NCI-H2196 (cell line): ENCODE measurements at regions not wholly inside any gene's neighbourhood (a gene's known extent, or its start where the extent isn't known, plus 50 kb on each side); places are given as distances from the start of the nearest gene placed in this dataset.
"Not testable (repeated sequence)": the region's sequence is repeated elsewhere in the genome, so short reads cannot be mapped to it uniquely, and the experiment has no call there.

ENCODE experiments used
- DNase-seq: peaks from one replicate; lab custom pipeline; 2025; ENCODE audit not compliant: unreplicated experiment; lab: John Stamatoyannopoulos, UW

GRCh38 chrX:87098477-87098876 is 419.1 kb upstream of the KLHL4 start:
- no peak for DNase-seq

DNA sequence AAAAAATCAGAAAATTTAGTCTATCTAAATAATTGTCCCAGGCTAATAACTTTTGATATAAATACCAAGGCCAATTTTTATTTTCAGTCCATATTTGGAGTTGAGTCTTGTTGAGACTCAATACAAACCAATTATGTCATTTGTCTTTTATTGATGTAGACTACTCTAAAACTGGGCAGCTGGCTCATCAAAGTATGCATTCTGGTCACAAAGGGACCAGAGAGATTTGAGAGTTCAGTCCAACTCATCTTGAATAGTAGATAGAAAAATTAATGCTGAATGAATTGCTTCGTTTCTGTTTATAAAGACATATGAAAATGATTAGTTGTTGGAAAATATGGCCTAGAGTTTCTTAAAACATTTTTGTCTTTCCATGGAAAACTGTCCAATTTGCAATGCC is 412.5 kb upstream of the KLHL4 start:
- no peak for DNase-seq

DNA sequence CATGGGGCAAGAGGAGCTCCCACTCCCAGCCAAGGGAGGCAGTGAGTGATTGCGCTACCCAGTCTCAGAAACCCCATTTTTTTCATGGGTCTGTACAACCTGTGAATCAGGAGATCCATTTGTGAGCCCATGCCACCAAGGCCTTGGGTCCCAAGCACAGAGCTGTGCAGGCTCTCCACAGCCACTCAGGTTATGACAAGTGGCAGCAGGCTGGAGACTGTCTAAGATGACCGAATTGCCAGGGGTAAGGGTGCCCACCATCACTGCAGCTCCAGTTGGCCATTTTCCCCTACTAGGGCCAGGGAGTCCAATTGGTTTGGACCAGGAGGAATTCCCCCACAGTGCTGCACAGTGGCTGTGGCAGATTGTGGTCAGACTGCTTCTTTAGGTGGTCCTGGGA is 407.5 kb upstream of the KLHL4 start:
- no peak for DNase-seq

- no peak for DNase-seq
Observed at GRCh38 chrX:87140800-87141483, 376.7 kb upstream of the KLHL4 start.

DNA sequence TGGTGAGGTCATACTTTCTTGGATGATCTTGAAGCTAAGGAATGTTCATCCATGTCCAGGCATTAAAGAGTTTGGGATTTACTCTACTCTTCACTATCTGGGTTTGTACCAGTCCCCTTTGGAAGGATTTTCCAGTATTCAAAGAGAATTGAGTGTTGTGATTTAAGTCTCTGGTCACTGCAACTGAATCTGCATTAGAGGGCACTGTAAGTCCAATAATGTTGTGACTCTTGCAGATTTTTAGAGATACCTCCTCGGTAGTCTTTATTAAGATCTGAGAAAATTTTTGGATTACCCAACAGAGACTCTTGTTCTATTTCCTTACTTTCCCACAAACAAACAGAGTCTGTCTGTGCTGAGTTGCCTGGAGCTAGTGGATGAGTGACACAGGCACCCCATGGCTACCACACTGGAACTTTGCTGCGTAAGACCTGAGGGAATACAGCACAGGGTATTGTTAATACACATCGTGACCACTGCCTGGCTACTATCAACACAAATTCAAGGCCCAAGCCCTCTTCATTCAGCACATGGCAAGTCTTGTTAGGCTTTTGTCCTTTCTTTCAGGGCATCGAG is 357.1 kb upstream of the KLHL4 start:
- DNase-seq = no peak

DNA sequence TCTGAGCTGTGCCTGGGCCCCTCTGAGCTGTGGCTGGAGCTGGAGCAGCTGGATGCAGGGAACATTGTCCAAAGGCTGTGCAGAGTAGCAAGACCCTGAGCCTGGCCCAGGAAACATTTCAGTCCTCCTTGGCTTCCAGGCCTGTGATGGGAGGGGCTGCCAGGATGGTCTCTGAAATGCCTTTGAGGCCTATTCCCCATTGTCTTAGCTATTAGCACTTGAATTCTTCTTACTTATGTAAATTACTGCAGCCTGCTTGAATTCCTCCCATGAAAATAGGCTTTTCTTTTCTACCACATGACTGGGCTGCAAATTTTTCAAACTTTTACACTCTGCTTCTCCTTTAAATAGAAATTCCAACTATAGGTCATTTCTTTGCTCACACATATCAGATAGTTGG is 349.8 kb upstream of the KLHL4 start:
- DNase-seq = no peak

- not testable (repeated sequence) for DNase-seq
Observed at GRCh38 chrX:87178009-87178408, 339.6 kb upstream of the KLHL4 start.
